Ishikawa (cell line): ENCODE measurements at regions not wholly inside any gene's neighbourhood (a gene's known extent, or its start where the extent isn't known, plus 50 kb on each side); places are given as distances from the start of the nearest gene placed in this dataset.

Experiments
- EP300 ChIP-seq: IDR thresholded peaks from 2 replicates; pipeline ENCODE4 v1.6.1; 2012; ENCODE audit warnings: borderline replicate concordance
- MAX ChIP-seq: IDR thresholded peaks from 2 replicates; pipeline ENCODE4 v1.6.1; 2012

GRCh38 chr3:80239301-80239700 lies 471.5 kb upstream of the ROBO1 start:
- TF ChIP-seq EP300 (no peak), MAX (no peak)
